HG02970 (cell line): ENCODE measurements at regions not wholly inside any gene's neighbourhood (a gene's known extent, or its start where the extent isn't known, plus 50 kb on each side); places are given as distances from the start of the nearest gene placed in this dataset.

Experiments used
- ATAC-seq: cut with Tn5 transposase; IDR thresholded peaks from one replicate; pipeline ENCODE4 v1.9.1; 2021; ENCODE audit warnings: mild to moderate bottlenecking, moderate library complexity, moderate number of reproducible peaks; ENCODE audit not compliant: unreplicated experiment, low FRiP score

- no peak for ATAC-seq
Observed at GRCh38 chr10:78617631-78618030, 451.1 kb upstream of the ZMIZ1 start.

GRCh38 chr10:78618050-78618449 lies 450.7 kb upstream of the ZMIZ1 start:
- no peak for ATAC-seq

GRCh38 chr10:78619115-78619851 lies 449.5 kb upstream of the ZMIZ1 start:
- ATAC-seq, result no peak

- ATAC-seq, result no peak
Observed at GRCh38 chr10:78619896-78620295, 448.9 kb upstream of the ZMIZ1 start.

- no peak for ATAC-seq
Observed at GRCh38 chr10:78620985-78621799, 447.6 kb upstream of the ZMIZ1 start.

GRCh38 chr10:78623578-78624215 lies 445.1 kb upstream of the ZMIZ1 start:
- no peak for ATAC-seq

- ATAC-seq, result no peak
Observed at GRCh38 chr10:78624791-78625190, 444.0 kb upstream of the ZMIZ1 start.

GRCh38 chr10:78626471-78626870 lies 442.3 kb upstream of the ZMIZ1 start:
- no peak for ATAC-seq

- no peak for ATAC-seq
Observed at GRCh38 chr10:78627254-78627795, 441.4 kb upstream of the ZMIZ1 start.

- ATAC-seq, result no peak
Observed at GRCh38 chr10:78628976-78629375, 439.8 kb upstream of the ZMIZ1 start.

GRCh38 chr10:78629773-78630172 lies 439.0 kb upstream of the ZMIZ1 start:
- no peak for ATAC-seq

- no peak for ATAC-seq
Observed at GRCh38 chr10:78630944-78631838, 437.6 kb upstream of the ZMIZ1 start.

- no peak for ATAC-seq
Observed at GRCh38 chr10:78634389-78634815, 434.4 kb upstream of the ZMIZ1 start.

- no peak for ATAC-seq
Observed at GRCh38 chr10:78634835-78635234, 433.9 kb upstream of the ZMIZ1 start.

- no peak for ATAC-seq
Observed at GRCh38 chr10:78639629-78640028, 429.1 kb upstream of the ZMIZ1 start.

GRCh38 chr10:78640796-78641636 lies 427.8 kb upstream of the ZMIZ1 start:
- no peak for ATAC-seq

- no peak for ATAC-seq
Observed at GRCh38 chr10:78641693-78642092, 427.1 kb upstream of the ZMIZ1 start.

- no peak for ATAC-seq
Observed at GRCh38 chr10:78642269-78642816, 426.4 kb upstream of the ZMIZ1 start.

GRCh38 chr10:78643513-78643912 lies 425.3 kb upstream of the ZMIZ1 start:
- no peak for ATAC-seq
